HCT116 (cell line): ENCODE measurements at regions not wholly inside any gene's neighbourhood (a gene's known extent, or its start where the extent isn't known, plus 50 kb on each side); places are given as distances from the start of the nearest gene placed in this dataset.
"Not testable (repeated sequence)": the region's sequence is repeated elsewhere in the genome, so short reads cannot be mapped to it uniquely, and the experiment has no call there.

Experiments used
- ATAC-seq: fragments of 200-7000 bp; cut with Tn5 transposase; 2 replicates; pipeline ENCODE4 v1.9.1; 2020; ENCODE audit warnings: mild to moderate bottlenecking, moderate library complexity
- BruUV-seq: library from RNA; stranded (reverse); fragments of 400-500 nt; replicated peaks from 2 replicates; lab custom pipeline; 2021; lab: Mats Ljungman, UMichigan
- CTCF ChIA-PET: fragments of 300-600 bp; sonication (Branson Sonifier 250); formaldehyde crosslinking; loops from one replicate; lab custom pipeline; 2021; ENCODE audit warnings: antibody characterized with exemption; lab: Charles Lee
- POLR2A ChIA-PET: fragments of 300-600, 350-600 bp; sonication (Branson Sonifier 250); formaldehyde crosslinking; loops from one replicate; lab custom pipeline; 2021; ENCODE audit warnings: antibody characterized with exemption; lab: Charles Lee
- RAD21 ChIA-PET, 2 experiments: fragments of 300-600 bp; sonication (Branson Sonifier 250); formaldehyde crosslinking; loops; one replicate each; lab custom pipeline; 2023; ENCODE audit warnings: low total read pairs in 2 of 2; ENCODE audit not compliant: uncharacterized antibody in 2 of 2, unreplicated experiment in 2 of 2, low non-redundant PET in 1 of 2; lab: Charles Lee
- DNase-seq: peaks from one replicate; pipeline ENCODE4 v3.0.0-alpha.2; 2010; ENCODE audit warnings: low read depth, low spot score
- H2AFZ ChIP-seq: fragments of 200-600 bp; shearing (Covaris generic), sonication (generic); 2 replicates; pipeline ENCODE4 v1.6.1; 2017; ENCODE audit warnings: low read depth, mixed run types, mixed read lengths, antibody characterized with exemption, low read length; ENCODE audit not compliant: poor library complexity, severe bottlenecking
- H3K27ac ChIP-seq: 2 replicates; pipeline ENCODE4 v1.5.1; 2012; ENCODE audit warnings: low read depth, low read length
- H3K27me3 ChIP-seq: fragments of 200-600 bp; sonication (generic); 2 replicates; pipeline ENCODE4 v1.6.1; 2016; ENCODE audit warnings: mixed run types, low read length, mixed read lengths; ENCODE audit not compliant: insufficient read depth
- H3K36me3 ChIP-seq, 2 experiments: fragments of 200-500 bp in 1 of 2; fragments of 200-600 bp in 1 of 2; sonication (Bioruptor generic) in 1 of 2; sonication (generic) in 1 of 2; 2 replicates each; pipeline versions ENCODE4 v1.5.1 to v1.6.1; 2014 to 2016; ENCODE audit warnings: low read length in 2 of 2, inconsistent platforms in 1 of 2, mixed read lengths in 1 of 2, mixed run types in 1 of 2; ENCODE audit not compliant: insufficient read depth in 2 of 2, control insufficient read depth in 1 of 2
- H3K4me1 ChIP-seq, 2 experiments: fragments of 200-600 bp in 1 of 2; sonication (generic) in 1 of 2; 2 replicates each; pipeline versions ENCODE4 v1.5.1 to v1.6.1; 2012 to 2017; ENCODE audit warnings: low read length in 2 of 2, inconsistent platforms in 1 of 2, mild to moderate bottlenecking in 1 of 2, mixed read lengths in 1 of 2, mixed run types in 1 of 2, moderate library complexity in 1 of 2; ENCODE audit not compliant: insufficient read depth in 2 of 2, control insufficient read depth in 1 of 2
- H3K4me2 ChIP-seq: fragments of 200-600 bp; sonication (generic); 2 replicates; pipeline ENCODE4 v1.6.1; 2017; ENCODE audit warnings: mixed run types, low read length, mixed read lengths
- H3K4me3 ChIP-seq, 2 experiments: fragments of 200-600 bp in 1 of 2; sonication (generic) in 1 of 2; replicated peaks in 1 of 2; 2 replicates each; pipeline ENCODE4 v1.5.1; 2011 to 2016; ENCODE audit warnings: low read length in 2 of 2, control low read depth in 1 of 2, low read depth in 1 of 2, mild to moderate bottlenecking in 1 of 2, mixed read lengths in 1 of 2, mixed run types in 1 of 2
- H3K79me2 ChIP-seq: fragments of 200-600 bp; sonication (generic); 2 replicates; pipeline ENCODE4 v1.6.1; 2017; ENCODE audit warnings: mild to moderate bottlenecking, mixed run types, low read length, moderate library complexity, mixed read lengths; ENCODE audit not compliant: insufficient read depth
- H3K9ac ChIP-seq: fragments of 200-600 bp; sonication (generic); 2 replicates; pipeline ENCODE4 v1.6.1; 2016; ENCODE audit warnings: low read length, mixed read lengths
- H3K9me2 ChIP-seq: fragments of 200-600 bp; sonication (generic), shearing (Covaris generic); 2 replicates; pipeline ENCODE4 v1.6.1; 2017; ENCODE audit warnings: mixed run types, mild to moderate bottlenecking, moderate library complexity; ENCODE audit not compliant: insufficient read depth
- H3K9me3 ChIP-seq, 2 experiments: fragments of 200-500 bp in 1 of 2; fragments of 200-600 bp in 1 of 2; sonication (Bioruptor generic) in 1 of 2; sonication (generic) in 1 of 2; 2 replicates each; pipeline ENCODE4 v1.6.1; 2014 to 2017; ENCODE audit warnings: low read length in 2 of 2, mixed read lengths in 2 of 2, inconsistent platforms in 1 of 2, low read depth in 1 of 2, mild to moderate bottlenecking in 1 of 2, mixed run types in 1 of 2, moderate library complexity in 1 of 2; ENCODE audit not compliant: control insufficient read depth in 1 of 2, insufficient read depth in 1 of 2
- H4K20me1 ChIP-seq: fragments of 200-600 bp; sonication (generic), shearing (Covaris generic); 2 replicates; pipeline ENCODE4 v1.6.1; 2017; ENCODE audit warnings: mixed run types, mild to moderate bottlenecking, moderate library complexity; ENCODE audit not compliant: insufficient read depth
- POLR2A ChIP-seq: IDR thresholded peaks from 2 replicates; pipeline ENCODE4 v1.7.0; 2011; ENCODE audit warnings: borderline replicate concordance; ENCODE audit not compliant: insufficient read depth, insufficient read length; ENCODE audit errors: extremely low read depth
- POLR2AphosphoS5 ChIP-seq: IDR thresholded peaks from 2 replicates; pipeline ENCODE4 v1.6.1; 2011; ENCODE audit warnings: mild to moderate bottlenecking, low read depth, low read length, moderate library complexity
- TCF7L2 ChIP-seq: IDR thresholded peaks from 2 replicates; pipeline ENCODE4 v1.7.0; 2011; ENCODE audit warnings: borderline replicate concordance, inconsistent platforms; ENCODE audit not compliant: insufficient read depth, insufficient read length; ENCODE audit errors: extremely low read depth
- YY1 ChIP-seq: IDR thresholded peaks from 2 replicates; pipeline ENCODE4 v1.6.1; 2011; ENCODE audit warnings: low read length, low read depth, moderate library complexity, mild to moderate bottlenecking; ENCODE audit not compliant: insufficient replicate concordance; ENCODE audit errors: extremely low read depth
- ZFX ChIP-seq: fragments of 450-650 bp; IDR thresholded peaks from 2 replicates; pipeline ENCODE4 v1.6.1; 2017
- intact Hi-C: fragments of 100-400 bp; cut with micrococcal nuclease; formaldehyde crosslinking; loops from 2 replicates; pipeline ENCODE4 v1.10.0; 2022
- TF ChIP-seq, protein P1 (sequence below): IDR thresholded peaks from 2 replicates; pipeline ENCODE4 v1.6.1; 2012; ENCODE audit warnings: low read depth

DNA sequence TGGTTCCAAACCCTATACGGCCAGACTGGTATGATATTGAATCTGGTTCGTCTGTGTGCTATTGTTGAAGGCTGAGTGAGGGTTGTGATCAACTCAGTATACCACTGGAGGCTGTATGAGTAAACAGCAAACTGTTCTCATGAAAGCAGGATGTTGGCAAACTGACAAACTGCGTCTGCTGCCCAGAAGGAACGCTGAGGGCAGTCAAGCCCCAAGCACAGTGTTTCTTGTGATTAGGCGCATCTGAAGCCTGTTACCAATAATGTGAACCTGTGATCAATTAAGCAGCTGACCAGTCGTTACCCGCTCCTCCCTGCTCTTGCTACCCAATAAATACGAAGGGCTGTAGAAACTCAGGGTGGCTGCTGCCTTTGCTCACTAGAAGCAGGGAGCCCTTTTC, 90.0 kb upstream of the METAP2 start:
- RAD21 ChIA-PET, intact Hi-C loops, H4K20me1 ChIP-seq, H3K27ac ChIP-seq, ATAC-seq, H3K36me3 ChIP-seq, H3K79me2 ChIP-seq, DNase-seq, H3K9ac ChIP-seq, POLR2A ChIA-PET, H3K9me2 ChIP-seq, H2AFZ ChIP-seq, CTCF ChIA-PET, BruUV-seq, H3K4me3 ChIP-seq, H3K27me3 ChIP-seq, H3K9me3 ChIP-seq, H3K4me2 ChIP-seq, H3K4me1 ChIP-seq: not testable (repeated sequence)

DNA sequence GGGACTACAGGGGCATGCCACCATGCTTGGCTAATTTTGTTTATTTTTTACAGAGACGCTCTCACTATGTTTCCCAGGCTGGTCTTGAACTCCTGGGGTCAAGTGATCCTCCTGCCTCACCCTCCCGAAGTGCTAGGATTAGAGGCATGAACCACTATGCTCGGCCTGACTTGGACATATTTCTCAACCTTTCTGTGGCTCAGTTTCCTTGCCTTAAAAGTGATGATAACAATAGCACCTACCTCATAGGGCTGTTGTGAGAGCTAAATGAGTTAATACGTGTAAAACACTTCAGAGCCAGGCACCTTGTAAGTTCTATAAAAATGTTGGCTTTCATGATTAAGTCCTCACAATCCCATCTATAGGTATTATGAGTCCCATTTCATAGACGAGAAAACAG, 89.2 kb upstream of the METAP2 start:
- CTCF ChIA-PET: no interaction called here
- Histone ChIP-seq H3K9me2 (no peaks in the 10 kb centered on the region), H3K36me3 (no peaks in the 10 kb centered on the region), H3K4me2 (no peak overlapping the region), H3K4me3 (no peak overlapping the region), H4K20me1 (no peaks in the 10 kb centered on the region), H2AFZ (no peak overlapping the region), H3K27me3 (no peaks in the 10 kb centered on the region), H3K27ac (no peak overlapping the region), H3K79me2 (no peaks in the 10 kb centered on the region)
- BruUV-seq: no TSS peak
- intact Hi-C loops: no loop called here
- DNase-seq: no peak
- TF ChIP-seq POLR2AphosphoS5: no peak
- no peak for TF ChIP-seq YY1
- no peak for TF ChIP-seq TCF7L2
- TF ChIP-seq ZFX: no peak
- TF ChIP-seq, protein P1, sequence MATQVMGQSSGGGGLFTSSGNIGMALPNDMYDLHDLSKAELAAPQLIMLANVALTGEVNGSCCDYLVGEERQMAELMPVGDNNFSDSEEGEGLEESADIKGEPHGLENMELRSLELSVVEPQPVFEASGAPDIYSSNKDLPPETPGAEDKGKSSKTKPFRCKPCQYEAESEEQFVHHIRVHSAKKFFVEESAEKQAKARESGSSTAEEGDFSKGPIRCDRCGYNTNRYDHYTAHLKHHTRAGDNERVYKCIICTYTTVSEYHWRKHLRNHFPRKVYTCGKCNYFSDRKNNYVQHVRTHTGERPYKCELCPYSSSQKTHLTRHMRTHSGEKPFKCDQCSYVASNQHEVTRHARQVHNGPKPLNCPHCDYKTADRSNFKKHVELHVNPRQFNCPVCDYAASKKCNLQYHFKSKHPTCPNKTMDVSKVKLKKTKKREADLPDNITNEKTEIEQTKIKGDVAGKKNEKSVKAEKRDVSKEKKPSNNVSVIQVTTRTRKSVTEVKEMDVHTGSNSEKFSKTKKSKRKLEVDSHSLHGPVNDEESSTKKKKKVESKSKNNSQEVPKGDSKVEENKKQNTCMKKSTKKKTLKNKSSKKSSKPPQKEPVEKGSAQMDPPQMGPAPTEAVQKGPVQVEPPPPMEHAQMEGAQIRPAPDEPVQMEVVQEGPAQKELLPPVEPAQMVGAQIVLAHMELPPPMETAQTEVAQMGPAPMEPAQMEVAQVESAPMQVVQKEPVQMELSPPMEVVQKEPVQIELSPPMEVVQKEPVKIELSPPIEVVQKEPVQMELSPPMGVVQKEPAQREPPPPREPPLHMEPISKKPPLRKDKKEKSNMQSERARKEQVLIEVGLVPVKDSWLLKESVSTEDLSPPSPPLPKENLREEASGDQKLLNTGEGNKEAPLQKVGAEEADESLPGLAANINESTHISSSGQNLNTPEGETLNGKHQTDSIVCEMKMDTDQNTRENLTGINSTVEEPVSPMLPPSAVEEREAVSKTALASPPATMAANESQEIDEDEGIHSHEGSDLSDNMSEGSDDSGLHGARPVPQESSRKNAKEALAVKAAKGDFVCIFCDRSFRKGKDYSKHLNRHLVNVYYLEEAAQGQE: no peak
- no peak for TF ChIP-seq POLR2A
- TF ChIP-seq, all 23 proteins: peak for 0
- POLR2A ChIA-PET: no interaction called here
- H3K9ac ChIP-seq: no peak overlapping the region
- H3K4me1 ChIP-seq: no peaks in the 10 kb centered on the region
- no peaks in the 10 kb centered on the region for H3K9me3 ChIP-seq
- RAD21 ChIA-PET: no interaction called here
- ATAC-seq: no peak
